Fibroblast of villous mesenchyme (primary cell): ENCODE measurements at regions not wholly inside any gene's neighbourhood (a gene's known extent, or its start where the extent isn't known, plus 50 kb on each side); places are given as distances from the start of the nearest gene placed in this dataset.
A peak's percentile ranks its signal among the peaks of the same experiment; 100 is the strongest.

Source experiments
- DNase-seq: peaks from one replicate; pipeline ENCODE4 v3.0.0-alpha.2; 2010; ENCODE audit warnings: low read depth
- H3K4me3 ChIP-seq: 2 replicates; pipeline ENCODE4 v1.5.1; 2011; ENCODE audit warnings: low read depth, mild to moderate bottlenecking, low read length
- CTCF ChIP-seq: IDR thresholded peaks from 2 replicates; pipeline ENCODE4 v1.5.1; 2012; ENCODE audit warnings: low read depth, mild to moderate bottlenecking, low read length; ENCODE audit not compliant: insufficient read depth

DNA sequence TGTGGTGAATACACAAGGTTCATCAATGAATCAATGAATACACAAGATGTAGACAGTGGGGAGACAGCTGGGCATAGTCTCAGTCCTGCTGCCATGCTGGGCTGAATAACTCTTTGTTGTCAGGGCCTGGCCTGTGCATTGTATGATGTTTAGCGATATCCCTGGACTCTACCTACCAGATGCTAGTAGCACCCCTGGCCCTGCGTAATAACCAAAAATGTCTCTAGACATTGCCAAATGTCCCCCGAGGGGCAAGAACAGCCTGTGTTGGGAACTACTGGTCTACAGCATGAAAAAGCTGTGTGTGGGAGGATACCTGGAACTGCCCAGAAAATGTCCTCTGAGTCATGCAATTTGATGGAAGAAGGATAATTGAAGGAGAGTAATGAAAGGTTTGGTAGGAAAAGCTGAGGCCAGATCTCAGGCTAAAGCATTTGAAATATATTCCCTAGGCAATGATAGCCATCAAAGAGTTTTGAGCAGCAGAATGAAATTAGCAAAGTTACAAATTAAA is 128.2 kb downstream of the TMEM30B start:
- H3K4me3 ChIP-seq = no peak overlapping the region
- DNase-seq = peak; percentile 49
- TF ChIP-seq CTCF = no peak

DNA sequence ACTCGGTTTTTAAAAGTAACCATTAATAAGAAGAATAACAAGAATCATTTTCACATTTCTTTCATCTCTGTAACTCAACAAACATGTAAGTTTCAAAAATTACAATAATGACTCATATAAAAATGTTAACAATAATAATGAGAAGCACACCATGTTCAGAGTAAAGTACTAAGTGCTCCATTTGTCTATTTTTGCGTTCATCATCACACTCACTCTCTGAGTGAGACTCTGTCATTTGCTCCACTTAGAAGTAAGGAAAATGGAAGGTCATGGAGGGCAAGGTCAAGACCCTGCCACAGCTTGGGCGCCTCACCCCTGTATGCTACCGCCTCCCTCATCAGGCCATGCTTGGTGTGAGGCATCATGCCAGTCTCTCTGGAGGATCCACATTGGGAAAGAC is 129.9 kb downstream of the TMEM30B start:
- no peak overlapping the region for H3K4me3 ChIP-seq
- DNase-seq = no peak
- TF ChIP-seq CTCF = no peak

- DNase-seq = peak; percentile 48
Measured at GRCh38 chr14:61150851-61151250, 130.3 kb downstream of the TMEM30B start.

GRCh38 chr14:61149896-61150295 is 131.2 kb downstream of the TMEM30B start:
- H3K4me3 ChIP-seq = no peak overlapping the region
- TF ChIP-seq CTCF = no peak

More at GRCh38 chr14:61150851-61151250, 130.3 kb downstream of the TMEM30B start:
- no peak overlapping the region for H3K4me3 ChIP-seq
- no peak for TF ChIP-seq CTCF

DNA sequence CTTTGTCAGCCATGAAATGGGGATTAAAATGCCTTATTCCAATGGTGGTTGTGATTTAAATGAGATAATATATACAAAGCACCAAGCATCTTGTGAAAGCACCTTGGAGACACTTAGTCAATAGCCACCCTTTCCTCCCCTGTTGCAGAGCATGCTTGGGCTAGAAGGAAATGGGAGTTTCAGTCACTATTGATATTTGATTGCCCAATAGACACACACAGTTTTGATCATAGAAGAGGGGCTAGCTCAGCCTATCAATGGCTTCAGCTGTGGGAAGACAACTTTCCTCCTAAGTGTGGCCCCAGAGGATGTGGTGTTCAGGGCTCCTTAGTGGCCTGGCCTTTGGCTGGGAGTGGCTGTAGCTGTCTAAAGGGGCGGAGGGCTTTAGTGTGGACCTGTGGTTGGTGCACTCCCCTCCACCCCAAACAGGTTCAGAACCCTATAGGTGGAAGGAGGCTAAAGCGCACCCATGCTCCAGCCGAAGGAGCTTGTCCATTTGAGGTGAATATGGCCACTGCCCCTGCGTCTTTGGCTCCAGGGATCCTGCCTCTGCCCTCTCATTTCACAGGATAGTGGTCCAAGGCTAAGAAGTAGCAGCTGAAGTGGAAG is 132.3 kb downstream of the TMEM30B start:
- TF ChIP-seq CTCF = no peak
- no peak overlapping the region for H3K4me3 ChIP-seq
- DNase-seq = no peak

More at GRCh38 chr14:61149896-61150295, 131.2 kb downstream of the TMEM30B start:
- DNase-seq = no peak

GRCh38 chr14:61147831-61148549 is 133.1 kb downstream of the TMEM30B start:
- TF ChIP-seq CTCF = no peak
- H3K4me3 ChIP-seq = no peak overlapping the region
- peak; percentile 61 for DNase-seq

DNA sequence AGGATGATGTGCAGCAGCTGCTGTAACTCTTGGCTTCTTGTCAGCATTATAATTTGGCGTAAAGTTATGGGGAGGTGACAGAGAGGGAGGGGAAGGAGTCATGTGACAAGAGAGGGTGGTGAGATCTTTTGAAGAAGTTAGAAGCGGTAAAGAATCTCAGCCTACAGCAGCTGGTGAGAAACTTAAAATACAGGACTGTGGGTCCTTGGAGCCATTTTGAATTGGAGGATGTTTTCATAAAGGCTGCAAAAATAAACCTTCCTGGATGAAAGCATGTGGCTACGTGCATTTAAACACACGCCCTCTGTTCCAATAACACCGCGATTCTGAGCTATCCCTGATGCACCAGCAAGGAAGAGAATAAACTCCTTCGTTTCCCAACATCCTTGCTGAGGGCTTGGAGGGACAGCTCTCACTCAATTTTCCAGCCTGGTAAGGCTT is 133.7 kb downstream of the TMEM30B start:
- no peak overlapping the region for H3K4me3 ChIP-seq
- no peak for TF ChIP-seq CTCF
- no peak for DNase-seq
